Hepatic stellate cell (primary cell): ENCODE measurements at regions not wholly inside any gene's neighbourhood (a gene's known extent, or its start where the extent isn't known, plus 50 kb on each side); places are given as distances from the start of the nearest gene placed in this dataset.

Experiments used
- DNase-seq: peaks from one replicate; pipeline ENCODE4 v3.0.0; 2011; ENCODE audit warnings: low spot score

DNA sequence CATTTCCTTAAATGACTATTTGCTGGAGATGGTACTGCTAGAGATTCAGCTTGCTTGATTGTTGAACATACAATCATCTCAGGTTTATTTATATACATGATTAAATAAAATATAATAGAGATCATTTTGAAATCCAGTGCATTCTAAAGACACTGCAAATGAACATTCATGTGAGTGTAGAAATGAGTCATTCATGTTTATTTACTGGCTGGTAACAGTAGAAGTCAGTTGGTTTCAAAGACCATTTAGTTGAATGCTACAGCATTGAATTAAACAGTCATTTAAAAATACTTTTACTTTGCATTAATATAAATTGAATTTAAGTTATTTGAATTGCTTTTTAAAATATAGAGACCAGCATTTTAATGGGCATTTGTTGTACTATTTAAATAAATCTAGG, 551.9 kb upstream of the GOLIM4 start:
- no peak for DNase-seq

- no peak for DNase-seq
Observed at GRCh38 chr3:168645180-168645579, 549.5 kb upstream of the GOLIM4 start.

DNA sequence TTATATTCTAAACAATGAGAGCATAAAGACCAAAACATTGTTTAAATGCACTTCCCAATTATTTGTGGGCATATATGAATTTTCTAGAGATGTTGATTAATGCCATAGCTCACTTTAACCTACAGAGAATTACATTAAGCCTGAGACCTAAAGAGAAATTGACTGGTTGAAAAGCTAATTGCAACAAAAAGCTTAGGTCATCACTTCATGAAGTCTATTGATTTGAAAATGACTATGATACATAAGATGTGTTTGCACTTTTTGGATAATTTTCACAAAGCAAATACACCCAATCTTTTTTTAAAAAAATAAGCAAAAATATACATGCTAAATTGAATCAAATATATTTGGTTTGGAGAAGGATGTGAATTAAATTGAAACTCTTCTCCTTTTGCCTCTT, 532.8 kb upstream of the GOLIM4 start:
- DNase-seq = no peak

- DNase-seq = no peak
Observed at GRCh38 chr3:168625477-168625876, 529.8 kb upstream of the GOLIM4 start.

DNA sequence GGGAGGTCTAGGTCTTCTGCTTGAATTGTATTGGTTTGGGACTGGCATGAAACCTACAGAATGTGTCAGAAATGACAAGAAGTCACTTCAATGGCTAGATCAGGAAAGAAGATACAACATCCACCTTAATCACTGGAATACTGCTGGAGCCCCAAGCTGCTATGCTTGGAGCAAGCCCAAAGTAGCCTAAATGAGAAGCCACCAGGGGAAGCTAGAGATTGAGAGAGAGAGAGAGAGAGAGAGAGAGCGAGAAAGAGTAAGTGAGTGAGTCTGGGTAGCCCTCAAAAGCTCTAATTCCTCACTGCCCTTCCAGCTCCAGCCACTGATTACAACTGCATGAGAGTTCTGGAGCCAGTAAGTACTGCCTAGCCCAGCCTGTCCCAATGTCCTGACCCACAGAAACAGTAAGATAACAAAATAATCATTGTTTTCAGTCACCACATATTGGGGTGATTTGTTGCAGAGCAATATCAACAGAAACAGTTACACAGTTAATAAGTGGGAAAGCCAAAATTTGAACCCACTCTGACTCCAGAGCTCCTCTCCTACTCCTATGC, 529.2 kb upstream of the GOLIM4 start:
- no peak for DNase-seq

GRCh38 chr3:168624195-168624594, 528.5 kb upstream of the GOLIM4 start:
- DNase-seq = no peak

- DNase-seq = no peak
Observed at GRCh38 chr3:168622795-168623194, 527.1 kb upstream of the GOLIM4 start.

DNA sequence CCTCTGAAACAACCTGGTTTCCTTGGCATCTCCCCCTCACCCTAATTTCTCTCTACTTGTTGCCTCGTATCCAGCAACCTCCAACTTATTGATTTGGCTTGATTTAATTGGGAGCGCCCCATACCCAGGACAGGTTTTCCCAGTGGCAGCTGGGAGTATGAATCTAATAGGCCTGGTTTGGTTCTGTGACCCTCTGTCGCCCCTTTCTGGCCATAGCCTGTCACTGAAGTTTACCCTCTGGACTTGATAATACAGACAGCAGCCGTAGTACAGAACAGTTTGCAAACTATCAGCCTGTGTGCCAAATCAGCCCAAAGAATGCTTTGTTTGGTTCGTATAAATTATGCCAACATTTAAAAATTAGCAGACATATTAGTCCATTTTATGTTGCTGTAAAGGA, 525.1 kb upstream of the GOLIM4 start:
- no peak for DNase-seq

GRCh38 chr3:168618827-168619470, 523.2 kb upstream of the GOLIM4 start:
- DNase-seq = no peak

GRCh38 chr3:168617658-168618057, 521.9 kb upstream of the GOLIM4 start:
- DNase-seq = no peak

- no peak for DNase-seq
Observed at GRCh38 chr3:168616915-168617314, 521.2 kb upstream of the GOLIM4 start.

DNA sequence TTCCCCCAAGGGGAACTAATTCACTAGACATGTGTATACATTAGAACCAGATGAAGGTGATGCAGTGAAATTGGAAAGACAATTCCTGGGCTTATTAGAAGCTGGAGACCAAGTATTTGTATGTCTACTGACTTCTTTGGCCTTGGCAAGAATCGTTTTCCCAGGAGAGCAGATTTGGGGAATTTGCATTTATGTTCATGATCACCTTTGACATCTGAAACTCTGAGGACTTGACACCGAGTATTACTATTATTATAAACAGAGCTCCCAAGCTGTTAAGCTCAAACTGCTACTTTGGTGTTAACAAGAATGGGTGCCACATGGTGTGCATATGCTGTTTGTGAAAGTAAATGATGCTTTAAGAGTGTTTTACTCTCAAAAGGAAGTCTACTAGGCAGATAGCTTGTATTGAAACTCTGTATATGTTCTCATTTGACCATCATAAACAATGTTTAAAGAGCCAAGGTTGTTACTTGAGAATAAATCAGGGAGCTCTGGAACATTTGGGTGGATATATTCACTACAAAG, 519.8 kb upstream of the GOLIM4 start:
- no peak for DNase-seq

DNA sequence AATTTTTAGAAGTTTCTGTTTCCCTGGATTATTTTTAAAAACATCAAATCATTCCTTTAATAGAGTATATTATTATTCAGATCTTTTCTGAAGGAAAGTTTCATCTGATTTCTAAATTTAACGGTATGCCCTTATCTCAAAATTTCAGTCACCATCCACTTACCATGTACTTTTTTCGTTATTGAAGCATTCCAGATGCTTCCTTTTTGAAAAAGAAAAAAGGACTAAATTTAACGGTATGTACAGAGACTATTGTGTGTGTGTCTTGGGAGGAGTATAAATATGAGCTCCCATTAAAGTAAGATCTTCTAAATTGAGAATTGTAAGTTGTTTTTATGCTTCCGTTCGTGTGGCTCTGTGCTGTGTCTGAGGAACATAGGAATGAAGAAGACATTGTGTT, 517.4 kb upstream of the GOLIM4 start:
- no peak for DNase-seq

DNA sequence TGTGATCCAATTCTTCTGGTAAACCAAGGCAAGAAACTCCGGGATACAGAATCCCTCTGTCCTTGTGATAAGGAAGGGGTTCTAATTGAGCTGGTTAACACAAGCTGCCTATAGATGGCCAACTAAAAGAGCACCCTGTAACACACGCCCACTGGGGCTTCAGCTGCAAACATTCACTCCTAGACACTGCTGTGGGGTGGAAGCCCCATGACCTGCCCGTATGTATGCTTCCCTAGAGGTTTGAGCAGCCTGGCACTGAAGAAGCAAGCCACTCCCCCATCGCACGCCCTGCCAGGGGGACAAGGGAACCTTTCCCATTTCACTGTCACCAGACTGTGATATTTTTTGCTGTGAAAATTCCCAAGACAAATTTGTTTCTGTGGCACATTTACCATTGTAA, 516.9 kb upstream of the GOLIM4 start:
- no peak for DNase-seq

DNA sequence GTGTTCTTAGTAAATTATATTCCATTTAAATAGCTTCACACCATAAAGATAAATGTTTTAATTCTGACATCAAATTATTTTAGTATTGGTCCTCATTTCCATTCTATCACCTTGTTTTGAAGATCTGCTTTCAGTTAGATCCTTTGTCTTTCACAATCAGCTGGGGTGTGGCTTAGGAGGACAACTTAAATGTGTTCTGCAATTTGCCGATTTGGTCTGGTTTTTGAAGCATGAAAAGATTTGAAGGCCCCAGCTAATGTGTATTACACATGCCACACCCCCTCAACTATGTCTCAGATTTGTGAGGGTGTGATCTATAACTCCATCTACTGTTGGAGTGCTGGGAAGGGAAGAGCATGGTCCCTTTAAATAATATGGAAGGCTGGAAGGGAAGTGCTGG, 516.1 kb upstream of the GOLIM4 start:
- DNase-seq = no peak

- DNase-seq = no peak
Observed at GRCh38 chr3:168608926-168609325, 513.2 kb upstream of the GOLIM4 start.

DNA sequence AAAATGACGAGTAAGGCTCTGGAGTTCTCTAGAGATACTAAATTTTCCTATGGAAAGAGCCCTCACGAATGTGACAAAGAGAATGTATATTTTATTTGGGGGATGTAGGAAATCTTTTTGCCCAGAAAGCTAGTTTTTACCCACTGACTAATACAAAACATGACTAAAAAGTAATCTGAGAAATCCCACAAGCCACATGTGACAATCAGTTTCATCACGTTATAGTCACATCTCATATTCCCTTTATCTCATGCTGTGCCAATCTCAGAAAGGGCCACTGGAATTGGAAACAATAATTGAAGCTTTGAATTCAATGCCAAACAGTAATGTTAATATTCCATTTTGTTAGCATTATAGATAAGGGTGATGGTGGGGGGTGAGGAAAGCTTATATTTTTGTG, 509.0 kb upstream of the GOLIM4 start:
- no peak for DNase-seq

DNA sequence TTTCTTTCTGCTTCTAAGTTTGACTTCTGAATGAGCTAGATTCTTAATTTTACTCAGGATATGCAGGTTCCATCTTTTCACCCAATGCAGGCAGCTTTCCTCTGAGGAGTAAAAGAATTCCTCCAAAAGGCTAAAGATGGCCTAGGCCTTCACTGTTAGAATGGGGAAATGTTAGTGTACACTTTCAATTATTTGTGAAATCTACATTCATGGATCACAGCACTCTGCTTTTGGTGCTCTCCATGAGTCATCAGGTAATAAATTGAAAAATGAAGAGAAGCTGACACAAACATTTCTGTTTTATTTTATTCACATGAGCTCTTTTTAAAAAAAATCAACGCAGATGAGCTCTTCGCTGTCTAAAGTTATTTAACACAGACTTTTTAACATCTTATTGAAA, 502.5 kb upstream of the GOLIM4 start:
- DNase-seq = no peak

DNA sequence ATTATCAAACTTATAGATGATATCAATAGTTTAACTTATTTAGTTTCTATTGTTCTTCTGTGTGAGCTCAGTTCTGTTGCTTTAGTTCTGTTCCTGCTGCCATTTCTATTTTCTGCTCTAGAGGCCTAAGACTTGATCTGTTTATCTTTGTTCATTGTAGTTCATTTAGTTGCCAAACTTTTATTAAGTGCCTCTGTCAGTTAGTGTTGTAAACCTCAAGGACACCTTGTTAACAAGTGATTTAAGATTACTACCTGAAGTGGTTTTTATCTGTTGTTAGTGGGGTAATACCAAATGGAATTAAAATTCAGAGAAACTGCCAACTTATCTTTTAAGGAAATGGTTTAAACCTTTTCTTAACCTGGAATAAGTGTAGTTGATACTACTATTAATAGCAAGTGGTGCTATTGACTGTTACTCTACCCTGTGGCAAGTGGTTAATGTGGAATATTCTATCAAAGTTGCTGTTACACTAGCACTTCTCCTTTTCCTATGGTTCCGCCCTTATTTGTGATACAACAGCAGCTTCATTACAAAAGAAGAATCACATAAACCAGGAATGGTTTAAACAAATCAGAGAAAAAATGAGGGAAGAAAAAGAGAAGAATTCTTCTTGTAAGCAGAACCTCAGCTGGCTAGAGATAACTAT, 500.6 kb upstream of the GOLIM4 start:
- no peak for DNase-seq

DNA sequence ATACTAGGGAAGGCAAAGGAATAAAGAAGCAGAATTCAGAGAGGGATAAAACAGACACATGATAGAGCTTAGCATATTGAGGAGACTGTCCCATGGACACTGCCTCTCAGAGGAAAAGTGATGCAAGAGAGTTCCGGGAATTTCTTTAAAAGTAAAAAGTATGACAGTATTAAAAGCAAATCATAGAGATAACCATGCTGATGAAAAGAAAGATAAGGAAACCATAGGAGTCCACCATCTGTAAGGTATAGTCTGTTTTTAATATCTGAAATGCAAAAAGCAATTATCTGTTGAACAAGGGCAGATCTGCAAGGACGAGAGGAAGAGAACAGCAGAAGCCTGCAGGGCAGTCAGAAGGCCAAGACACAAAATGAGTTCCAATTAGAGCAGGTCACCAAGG, 495.9 kb upstream of the GOLIM4 start:
- no peak for DNase-seq

- no peak for DNase-seq
Observed at GRCh38 chr3:168589376-168589775, 493.7 kb upstream of the GOLIM4 start.

- no peak for DNase-seq
Observed at GRCh38 chr3:168585544-168585943, 489.8 kb upstream of the GOLIM4 start.

DNA sequence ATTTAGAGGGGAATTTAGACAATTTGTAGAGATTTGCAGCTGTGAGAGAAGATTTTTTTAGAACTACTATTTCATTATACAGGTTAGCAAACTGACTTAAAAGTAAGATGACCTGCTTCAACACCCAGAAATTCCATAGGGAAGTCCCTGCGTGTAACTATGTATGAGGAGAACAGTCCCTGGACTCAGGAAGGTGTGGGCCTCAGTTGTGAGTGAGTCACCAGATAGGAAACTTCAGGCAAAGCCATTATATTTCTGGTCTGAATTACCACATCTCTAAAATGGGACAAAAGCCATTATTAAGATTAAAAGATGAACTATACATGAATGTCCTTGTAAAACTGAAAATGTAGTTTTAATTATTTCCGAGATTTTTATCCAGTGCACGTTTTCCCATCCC, 488.3 kb upstream of the GOLIM4 start:
- no peak for DNase-seq

- DNase-seq = no peak
Observed at GRCh38 chr3:168582503-168582902, 486.8 kb upstream of the GOLIM4 start.
